NB4 (cell line): ENCODE measurements at regions not wholly inside any gene's neighbourhood (a gene's known extent, or its start where the extent isn't known, plus 50 kb on each side); places are given as distances from the start of the nearest gene placed in this dataset.

Experiments used
- CTCF ChIP-seq: IDR thresholded peaks from one replicate; pipeline ENCODE4 v1.5.1; 2012; ENCODE audit warnings: low read depth, low read length
- MAX ChIP-seq: IDR thresholded peaks from 2 replicates; pipeline ENCODE4 v1.6.1; 2011; ENCODE audit warnings: low read depth, low read length
- MYC ChIP-seq: IDR thresholded peaks from 2 replicates; pipeline ENCODE4 v1.6.1; 2011; ENCODE audit warnings: low read depth, low read length
- POLR2A ChIP-seq: IDR thresholded peaks from 2 replicates; pipeline ENCODE4 v1.6.1; 2011; ENCODE audit warnings: mild to moderate bottlenecking; ENCODE audit not compliant: insufficient read length; ENCODE audit errors: extremely low read depth

- TF ChIP-seq CTCF (no peak), MAX (no peak), POLR2A (no peak), MYC (no peak)
Observed at GRCh38 chr1:221567859-221568507, 173.9 kb downstream of the DUSP10 start.
